WERI-Rb-1 (cell line): ENCODE measurements at regions not wholly inside any gene's neighbourhood (a gene's known extent, or its start where the extent isn't known, plus 50 kb on each side); places are given as distances from the start of the nearest gene placed in this dataset.

Experiments
- DNase-seq: peaks from one replicate; pipeline ENCODE4 v3.0.0-alpha.2; 2020
- H3K27ac ChIP-seq: fragments of 250-450 bp; sonication (Bioruptor Pico); 2 replicates; pipeline ENCODE4 v1.5.1; 2020; ENCODE audit warnings: mild to moderate bottlenecking, moderate library complexity
- H3K27me3 ChIP-seq: fragments of 250-450 bp; sonication (Bioruptor Pico); 2 replicates; pipeline ENCODE4 v1.5.1; 2021; ENCODE audit warnings: mild to moderate bottlenecking, low read depth, moderate library complexity; ENCODE audit not compliant: insufficient read depth, severe bottlenecking
- H3K36me3 ChIP-seq: fragments of 250-450 bp; sonication (Bioruptor Pico); 2 replicates; pipeline ENCODE4 v1.5.1; 2020; ENCODE audit warnings: mild to moderate bottlenecking, moderate library complexity
- H3K4me3 ChIP-seq: 2 replicates; pipeline ENCODE4 v1.5.1; 2011; ENCODE audit warnings: low read depth, mild to moderate bottlenecking, control low read depth, low read length
- H3K9me3 ChIP-seq: fragments of 250-450 bp; sonication (Bioruptor Pico); 2 replicates; pipeline ENCODE4 v1.5.1; 2021; ENCODE audit warnings: mild to moderate bottlenecking, moderate library complexity; ENCODE audit not compliant: severe bottlenecking
- TF ChIP-seq, protein P1 (sequence below): IDR thresholded peaks from 2 replicates; pipeline ENCODE4 v1.5.1; 2011; ENCODE audit warnings: low read depth, mild to moderate bottlenecking, control low read depth, inconsistent platforms, low read length

DNA sequence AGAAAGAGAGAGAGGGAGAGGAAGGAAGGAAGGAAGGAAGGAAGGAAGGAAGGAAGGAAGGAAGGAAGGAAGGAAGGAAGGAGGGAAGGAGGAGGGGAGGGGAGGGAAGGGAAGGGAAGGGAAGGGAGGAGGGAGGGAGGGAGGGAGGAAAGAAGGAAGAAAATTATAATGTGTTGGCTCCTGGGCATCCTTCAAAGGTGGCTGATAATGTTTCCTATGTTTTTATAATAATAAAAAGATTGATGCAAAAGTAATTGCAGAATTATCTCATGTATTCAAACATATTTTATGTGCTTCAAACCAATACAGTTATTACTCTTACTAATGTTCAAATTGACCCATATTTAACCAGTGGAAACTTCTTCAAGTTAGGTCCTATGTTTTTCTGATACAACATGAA lies 260.9 kb downstream of the LNPK start:
- no peaks in the 10 kb centered on the region for H3K36me3 ChIP-seq
- no peak overlapping the region for H3K4me3 ChIP-seq
- H3K9me3 ChIP-seq: no peaks in the 10 kb centered on the region
- TF ChIP-seq, protein P1, sequence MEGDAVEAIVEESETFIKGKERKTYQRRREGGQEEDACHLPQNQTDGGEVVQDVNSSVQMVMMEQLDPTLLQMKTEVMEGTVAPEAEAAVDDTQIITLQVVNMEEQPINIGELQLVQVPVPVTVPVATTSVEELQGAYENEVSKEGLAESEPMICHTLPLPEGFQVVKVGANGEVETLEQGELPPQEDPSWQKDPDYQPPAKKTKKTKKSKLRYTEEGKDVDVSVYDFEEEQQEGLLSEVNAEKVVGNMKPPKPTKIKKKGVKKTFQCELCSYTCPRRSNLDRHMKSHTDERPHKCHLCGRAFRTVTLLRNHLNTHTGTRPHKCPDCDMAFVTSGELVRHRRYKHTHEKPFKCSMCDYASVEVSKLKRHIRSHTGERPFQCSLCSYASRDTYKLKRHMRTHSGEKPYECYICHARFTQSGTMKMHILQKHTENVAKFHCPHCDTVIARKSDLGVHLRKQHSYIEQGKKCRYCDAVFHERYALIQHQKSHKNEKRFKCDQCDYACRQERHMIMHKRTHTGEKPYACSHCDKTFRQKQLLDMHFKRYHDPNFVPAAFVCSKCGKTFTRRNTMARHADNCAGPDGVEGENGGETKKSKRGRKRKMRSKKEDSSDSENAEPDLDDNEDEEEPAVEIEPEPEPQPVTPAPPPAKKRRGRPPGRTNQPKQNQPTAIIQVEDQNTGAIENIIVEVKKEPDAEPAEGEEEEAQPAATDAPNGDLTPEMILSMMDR: no peak
- DNase-seq: no peak
- H3K27me3 ChIP-seq: peaks cover 41% of the 10 kb centered on the region
- H3K27ac ChIP-seq: no peak overlapping the region

DNA sequence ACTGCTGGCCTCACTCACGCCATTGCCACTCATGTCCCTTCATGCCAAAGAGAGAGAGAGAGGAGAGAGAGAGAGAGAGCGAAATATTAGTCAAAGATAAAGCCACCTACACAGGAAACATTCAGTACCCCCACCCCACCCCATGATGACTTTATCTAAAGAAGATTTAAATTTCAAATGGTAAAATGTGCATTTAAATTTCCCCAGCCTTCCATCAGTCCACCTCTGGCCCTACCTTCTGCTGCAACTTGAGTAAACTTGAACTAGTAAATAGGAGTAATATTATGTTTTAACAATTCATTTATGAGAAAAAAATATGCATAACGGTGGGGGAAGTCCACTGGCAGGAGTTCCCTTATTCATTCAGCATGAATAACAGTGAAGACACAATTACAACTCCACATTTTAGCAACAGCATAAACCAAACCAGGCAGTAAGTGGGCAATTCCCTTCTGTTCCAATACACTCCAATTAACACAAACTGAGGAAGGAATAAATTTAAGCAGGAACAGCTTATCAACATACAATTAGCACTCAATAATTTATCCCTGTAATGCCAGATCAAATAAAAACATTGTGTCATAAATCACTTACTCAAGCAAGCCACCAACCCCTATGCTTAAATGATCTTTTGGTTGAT lies 264.2 kb downstream of the LNPK start:
- H3K4me3 ChIP-seq: no peak overlapping the region
- TF ChIP-seq, protein P1: no peak
- no peaks in the 10 kb centered on the region for H3K9me3 ChIP-seq
- no peak for DNase-seq
- no peaks in the 10 kb centered on the region for H3K36me3 ChIP-seq
- H3K27me3 ChIP-seq: peaks cover 33% of the 10 kb centered on the region
- no peak overlapping the region for H3K27ac ChIP-seq

DNA sequence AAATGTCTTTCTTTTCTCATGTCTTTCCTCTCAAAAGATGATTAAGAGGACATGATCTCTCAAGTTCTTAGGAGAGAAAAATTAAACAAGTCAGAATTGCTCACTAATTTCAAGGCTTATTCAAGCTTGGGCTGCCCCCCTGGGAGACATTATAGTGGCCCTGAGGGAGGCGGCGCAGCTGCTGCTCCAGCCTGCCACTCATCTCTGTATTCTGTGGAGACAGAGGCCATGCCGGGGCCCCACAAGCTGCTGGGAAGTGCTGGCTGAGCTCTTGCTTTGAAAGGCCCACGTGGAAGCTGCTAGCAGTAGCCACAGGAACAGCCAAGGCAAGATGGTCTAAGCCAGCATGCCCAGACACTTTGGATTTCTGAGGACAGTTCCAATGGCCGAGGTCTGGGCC lies 267.4 kb downstream of the LNPK start:
- Histone ChIP-seq H3K36me3 (no peaks in the 10 kb centered on the region), H3K9me3 (no peaks in the 10 kb centered on the region), H3K4me3 (no peak overlapping the region), H3K27me3 (peaks cover 34% of the 10 kb centered on the region), H3K27ac (no peak overlapping the region)
- TF ChIP-seq, protein P1: no peak
- no peak for DNase-seq

DNA sequence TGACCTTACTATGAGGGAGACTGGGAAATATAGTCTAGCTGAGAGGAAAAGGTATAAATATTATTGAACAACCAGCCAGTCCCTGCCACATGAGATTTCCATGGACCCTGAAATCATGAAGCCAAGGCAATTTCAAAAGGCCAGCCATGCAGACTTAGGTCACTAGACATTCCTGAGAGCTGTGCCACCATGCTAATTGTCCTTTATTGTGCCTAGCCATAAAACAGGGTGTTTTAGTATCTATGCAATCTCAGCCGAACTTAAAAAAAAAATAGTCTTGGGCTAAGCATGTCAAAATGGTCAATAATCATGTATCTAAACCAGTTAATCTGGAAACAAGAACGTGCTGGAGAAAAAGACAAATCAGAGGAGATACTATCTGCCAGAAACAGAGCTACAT lies 269.5 kb downstream of the LNPK start:
- TF ChIP-seq, protein P1: no peak
- no peak overlapping the region for H3K27ac ChIP-seq
- no peak for DNase-seq
- H3K27me3 ChIP-seq: peaks cover 38% of the 10 kb centered on the region
- H3K4me3 ChIP-seq: no peak overlapping the region
- H3K36me3 ChIP-seq: no peaks in the 10 kb centered on the region
- H3K9me3 ChIP-seq: no peaks in the 10 kb centered on the region

DNA sequence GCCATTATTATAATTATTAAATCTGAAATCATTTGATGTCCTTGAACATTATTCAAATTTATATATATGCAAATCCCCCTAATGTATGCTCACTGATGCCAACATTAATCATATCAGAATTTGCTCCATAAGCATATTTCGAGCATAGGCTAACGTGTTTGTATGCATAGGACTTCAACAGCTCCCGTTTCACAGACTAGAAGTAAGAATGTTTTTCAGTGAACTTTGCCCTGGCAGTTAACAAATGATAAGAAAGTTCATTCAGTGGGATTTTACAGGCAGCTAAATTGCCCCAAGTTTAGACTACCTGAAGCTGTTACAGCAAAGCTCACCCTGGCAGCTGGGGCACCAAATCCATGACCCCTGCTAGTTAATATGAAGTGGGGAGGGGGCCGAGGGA lies 272.0 kb downstream of the LNPK start:
- Histone ChIP-seq H3K4me3 (no peak overlapping the region), H3K27ac (no peak overlapping the region), H3K9me3 (no peaks in the 10 kb centered on the region), H3K36me3 (no peaks in the 10 kb centered on the region), H3K27me3 (peaks cover 43% of the 10 kb centered on the region)
- DNase-seq: no peak
- TF ChIP-seq, protein P1: no peak
